Right hindlimb (tissue), 1 donor: ENCODE measurements at regions not wholly inside any gene's neighbourhood (a gene's known extent, or its start where the extent isn't known, plus 50 kb on each side); places are given as distances from the start of the nearest gene placed in this dataset.

Experiments
- DNase-seq: peaks from one replicate; pipeline ENCODE4 v3.0.0-alpha.2; 2018

DNA sequence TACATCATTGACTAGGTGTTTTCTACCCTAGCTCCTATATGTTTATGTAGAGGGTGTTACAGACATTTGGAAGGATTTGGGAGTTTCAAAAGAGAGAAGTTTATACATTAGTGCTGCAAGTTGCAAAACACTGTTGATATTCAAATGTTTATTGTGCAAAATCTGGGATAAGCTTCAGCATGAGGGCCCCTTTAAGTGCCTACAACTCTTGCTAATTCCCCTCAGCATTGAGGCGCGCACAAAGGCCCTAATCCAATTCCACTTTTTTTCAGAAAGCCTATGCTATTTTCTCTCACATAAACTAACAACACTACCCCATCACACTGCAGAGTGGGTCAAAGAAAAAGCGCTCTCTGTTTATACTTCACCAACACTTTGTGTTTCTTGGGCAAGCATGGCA is 208.0 kb downstream of the NR2F2 start:
- no peak for DNase-seq

DNA sequence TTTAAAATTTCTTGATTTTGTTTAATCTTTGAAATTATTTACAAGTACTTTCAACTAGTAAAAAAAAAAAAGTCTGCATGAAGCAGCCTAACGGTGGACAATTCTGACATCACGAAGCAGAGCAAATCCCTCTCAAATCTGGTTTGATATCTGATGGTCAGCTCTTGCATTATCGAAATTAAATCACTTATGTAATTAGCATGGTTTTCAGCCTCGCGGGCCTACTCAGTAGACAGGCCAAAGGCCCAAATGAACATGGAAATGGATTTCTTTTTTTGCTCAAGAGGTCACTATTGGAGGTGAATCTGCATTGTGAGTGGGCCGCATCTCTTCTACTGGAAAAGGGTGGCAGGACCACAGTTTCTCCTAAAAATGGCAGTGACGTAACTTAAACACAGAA is 209.8 kb downstream of the NR2F2 start:
- no peak for DNase-seq

DNA sequence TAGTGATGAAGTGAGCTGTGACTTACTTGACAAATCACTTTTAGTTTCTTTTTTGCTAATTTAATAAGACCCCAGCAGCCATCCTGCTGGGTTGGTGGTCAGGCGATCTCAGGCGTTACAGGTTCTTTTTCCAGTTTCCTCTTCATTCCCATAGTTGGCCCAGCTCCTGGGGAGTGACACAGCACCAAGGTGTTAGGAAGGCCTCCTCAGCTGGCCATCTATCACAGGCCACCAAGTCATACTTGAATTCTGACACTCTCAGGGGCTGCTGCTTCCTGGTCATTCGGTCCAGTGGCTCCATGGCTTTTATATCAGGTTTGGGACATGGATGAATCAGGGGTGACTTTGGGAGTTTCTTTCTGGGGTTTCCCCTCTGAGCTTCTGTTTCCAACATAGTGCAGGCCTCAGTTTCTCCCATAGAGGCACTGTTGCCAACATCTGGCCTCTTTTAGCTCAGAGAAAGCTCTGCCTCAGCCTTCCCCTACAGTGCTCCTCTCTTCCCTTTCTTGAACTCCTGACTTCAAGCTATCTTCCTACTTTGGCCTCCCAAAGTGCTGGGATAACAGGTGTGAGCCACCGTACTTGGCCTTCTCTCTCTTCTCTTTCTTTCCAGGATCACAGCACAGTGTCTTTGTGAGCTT is 211.8 kb downstream of the NR2F2 start:
- no peak for DNase-seq

GRCh38 chr15:96544162-96544756 is 213.8 kb downstream of the NR2F2 start:
- no peak for DNase-seq

GRCh38 chr15:96549136-96549535 is 218.6 kb downstream of the NR2F2 start:
- no peak for DNase-seq

DNA sequence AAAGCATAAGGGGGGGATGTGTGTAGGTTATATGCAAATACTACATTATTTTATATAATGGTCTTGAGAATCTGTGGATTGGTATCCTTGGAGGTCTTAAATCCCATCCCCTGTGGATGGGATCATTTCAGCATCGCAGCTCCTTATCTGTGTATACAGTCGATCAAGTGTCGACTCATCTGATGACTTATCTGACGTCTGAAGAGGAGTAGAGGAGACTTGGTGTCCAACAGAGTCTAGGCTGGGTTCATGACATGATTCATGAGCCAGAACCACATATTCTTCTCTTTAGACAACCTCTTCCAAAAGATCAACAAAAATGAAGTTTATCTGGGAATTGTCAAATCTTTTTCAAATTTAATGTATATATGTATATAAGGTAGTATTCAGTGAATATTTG is 220.7 kb downstream of the NR2F2 start:
- DNase-seq: no peak

DNA sequence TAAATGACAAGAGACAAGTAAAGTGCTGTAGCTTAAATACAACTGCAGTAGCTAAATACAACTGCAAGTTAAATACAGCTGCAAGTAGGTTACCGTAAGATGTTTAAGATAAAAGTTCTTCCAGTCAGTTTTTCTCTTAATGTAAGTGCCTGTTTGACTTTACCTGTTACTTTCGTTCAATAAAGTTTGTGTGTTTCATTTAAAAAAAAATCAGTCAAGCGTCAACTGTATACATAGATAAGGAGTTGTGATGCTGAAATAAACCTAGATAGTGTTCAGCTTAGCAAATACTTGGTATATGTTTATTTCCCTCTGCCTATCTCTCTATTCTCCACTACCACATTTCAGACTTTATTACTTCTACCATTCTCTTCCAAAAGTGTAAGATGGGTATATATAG is 221.2 kb downstream of the NR2F2 start:
- no peak for DNase-seq

DNA sequence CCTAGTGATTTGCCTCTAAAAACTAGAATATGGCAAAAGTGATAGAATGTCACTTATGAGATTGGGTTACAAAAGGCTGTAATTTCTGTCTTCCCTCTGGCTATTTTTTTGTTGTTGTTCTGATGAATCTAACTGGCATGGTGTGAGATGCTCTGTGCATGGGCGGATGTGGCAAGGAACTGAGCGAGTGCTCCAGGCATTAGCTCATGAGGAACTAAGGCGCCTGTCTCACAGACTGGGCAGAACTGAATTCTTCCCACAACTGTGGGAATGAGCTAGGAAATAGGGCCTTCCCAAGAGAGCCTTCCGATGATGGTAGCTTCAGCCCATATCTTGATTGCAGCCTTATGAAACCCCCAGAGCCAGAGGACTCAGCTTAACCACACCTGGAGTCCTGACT is 222.5 kb downstream of the NR2F2 start:
- no peak for DNase-seq

DNA sequence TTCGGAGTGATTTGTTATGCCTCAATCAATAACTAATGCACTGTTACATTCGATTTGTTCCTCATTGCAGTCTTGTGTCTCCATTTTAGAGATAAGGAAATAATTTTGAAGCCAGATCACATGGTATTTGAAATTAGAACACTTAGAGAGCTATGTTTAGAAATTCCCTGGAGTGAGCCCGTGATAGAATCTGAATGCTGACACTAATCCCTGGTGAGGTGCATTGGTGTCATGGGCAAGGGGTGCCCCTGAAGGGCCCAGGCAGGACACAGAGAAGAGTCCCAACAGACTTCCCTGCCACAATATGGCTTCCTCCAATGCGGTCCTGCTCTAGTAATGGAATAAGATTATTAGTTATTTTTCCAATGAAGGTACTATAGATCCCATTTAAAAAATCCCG is 223.0 kb downstream of the NR2F2 start:
- no peak for DNase-seq

DNA sequence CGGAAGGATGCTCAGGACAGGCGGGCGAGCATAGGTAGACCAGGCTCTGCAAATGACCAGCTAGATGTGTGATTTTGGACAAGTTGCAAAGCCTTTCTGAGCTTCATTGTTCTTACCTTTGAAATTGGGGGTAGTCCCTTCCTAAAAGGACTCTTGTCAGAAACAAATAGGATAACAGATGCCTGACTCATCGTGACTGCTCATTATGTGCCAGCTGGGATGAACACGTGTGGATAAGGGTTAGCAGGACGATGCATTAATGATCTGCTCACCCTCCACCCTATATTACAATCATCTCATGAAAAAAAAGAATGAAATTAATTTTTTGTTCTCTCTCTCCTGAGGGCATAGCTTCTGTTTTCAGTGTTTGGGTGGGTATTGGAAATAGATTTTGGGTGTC is 223.4 kb downstream of the NR2F2 start:
- DNase-seq: no peak

DNA sequence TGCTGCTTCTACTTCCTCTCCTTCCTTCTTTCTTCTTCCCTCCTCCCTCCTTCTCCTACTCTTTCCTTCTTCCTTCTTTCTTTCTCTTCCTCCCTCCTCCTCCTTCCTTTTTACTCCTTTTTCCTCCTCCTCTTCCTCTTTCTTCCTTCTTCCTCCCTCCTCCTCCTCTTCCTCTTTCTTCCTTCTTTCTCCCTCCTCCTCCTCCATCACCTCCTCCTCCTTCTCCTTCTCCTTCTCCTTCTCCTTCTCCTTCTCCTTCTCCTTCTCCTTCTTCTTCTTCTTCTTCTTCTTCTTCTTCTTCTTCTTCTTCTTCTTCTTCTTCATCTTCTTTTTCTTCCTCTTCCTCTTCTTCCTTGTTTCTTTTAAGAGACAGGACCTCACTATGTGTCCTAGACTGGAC is 224.0 kb downstream of the NR2F2 start:
- no peak for DNase-seq

DNA sequence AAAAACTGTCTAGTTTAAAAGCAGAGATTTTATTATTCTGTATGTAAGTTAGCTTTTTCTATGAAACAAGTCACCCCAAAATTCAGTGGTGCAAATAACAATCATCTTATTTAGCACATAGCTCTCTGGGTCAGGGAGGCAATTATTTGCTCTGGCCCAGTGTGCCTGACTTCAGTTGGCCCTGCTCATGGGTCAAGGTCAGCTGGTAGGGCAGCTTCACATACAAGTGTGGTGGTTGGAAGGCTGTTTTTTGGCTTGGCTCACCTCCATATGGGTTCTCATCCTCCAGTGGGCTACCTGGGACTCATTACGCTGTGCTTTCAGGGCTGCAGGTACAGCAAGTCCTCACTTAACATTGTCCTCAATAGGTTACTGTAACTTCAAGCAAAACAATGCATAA is 228.6 kb downstream of the NR2F2 start:
- no peak for DNase-seq

- DNase-seq: no peak
These were observed 229.1 kb downstream of the NR2F2 start for GRCh38 chr15:96559631-96560030.

- no peak for DNase-seq
These were observed 229.9 kb downstream of the NR2F2 start for GRCh38 chr15:96560246-96560895.

GRCh38 chr15:96561593-96561992 is 231.1 kb downstream of the NR2F2 start:
- no peak for DNase-seq

DNA sequence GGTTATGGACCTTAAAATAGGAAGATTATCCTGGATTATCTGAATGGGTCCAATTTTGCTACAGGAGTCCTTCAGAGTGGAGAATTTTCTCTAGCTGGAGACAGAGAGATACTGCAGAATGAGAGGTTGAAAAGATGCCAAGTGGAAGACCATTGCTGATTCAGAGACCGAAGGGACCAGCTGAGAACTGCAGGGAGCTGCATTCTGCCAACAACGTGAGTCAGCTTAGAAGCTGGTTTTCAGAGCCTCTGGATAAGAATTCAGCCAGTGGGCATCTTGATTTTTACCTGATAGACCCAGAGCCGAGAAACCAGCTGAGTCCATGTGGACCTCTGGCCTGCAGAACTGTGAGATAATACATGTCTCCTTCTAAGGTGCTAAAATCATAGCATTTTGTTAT is 234.0 kb downstream of the NR2F2 start:
- DNase-seq: no peak

GRCh38 chr15:96565266-96565665 is 234.8 kb downstream of the NR2F2 start:
- DNase-seq: no peak

DNA sequence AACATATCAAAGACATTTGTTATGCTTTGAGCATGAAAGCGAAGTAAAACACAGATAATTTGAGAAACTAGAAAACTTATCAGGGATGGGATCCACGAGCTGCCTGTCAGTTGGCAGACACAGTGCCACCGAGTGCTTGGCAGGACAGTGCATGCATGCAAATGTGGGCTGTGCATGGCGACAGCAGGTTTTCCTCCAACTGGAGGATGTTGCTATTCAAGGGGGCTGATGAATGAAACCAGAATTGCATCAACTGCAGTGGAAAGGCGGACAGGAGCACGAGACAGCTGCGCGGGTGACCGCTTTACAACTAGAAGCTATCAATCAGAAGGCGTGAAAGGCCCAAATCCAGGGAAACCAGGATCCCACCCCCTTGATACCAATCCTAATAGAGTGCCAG is 244.3 kb downstream of the NR2F2 start:
- no peak for DNase-seq

DNA sequence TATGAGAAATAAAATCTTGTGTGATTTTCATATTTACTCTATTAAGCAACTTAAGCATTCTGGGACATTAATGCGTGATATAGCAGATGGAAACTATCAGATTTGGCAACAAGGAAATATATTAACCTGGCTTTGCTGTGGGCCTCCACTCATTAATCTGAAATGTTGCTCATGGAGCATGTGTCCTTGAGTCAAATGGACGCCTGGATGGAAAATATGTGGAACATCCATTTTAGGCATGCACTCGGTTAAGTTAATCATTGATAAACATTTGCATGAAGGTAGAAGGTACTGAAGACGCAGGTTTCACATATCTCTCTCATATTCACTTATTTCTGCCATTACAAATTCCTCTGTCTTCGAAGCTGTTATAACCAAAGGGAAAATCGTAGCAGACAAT is 246.1 kb downstream of the NR2F2 start:
- DNase-seq: no peak

GRCh38 chr15:96578393-96578792 is 247.9 kb downstream of the NR2F2 start:
- DNase-seq: no peak

- no peak for DNase-seq
These were observed 250.9 kb downstream of the NR2F2 start for GRCh38 chr15:96581371-96581770.

DNA sequence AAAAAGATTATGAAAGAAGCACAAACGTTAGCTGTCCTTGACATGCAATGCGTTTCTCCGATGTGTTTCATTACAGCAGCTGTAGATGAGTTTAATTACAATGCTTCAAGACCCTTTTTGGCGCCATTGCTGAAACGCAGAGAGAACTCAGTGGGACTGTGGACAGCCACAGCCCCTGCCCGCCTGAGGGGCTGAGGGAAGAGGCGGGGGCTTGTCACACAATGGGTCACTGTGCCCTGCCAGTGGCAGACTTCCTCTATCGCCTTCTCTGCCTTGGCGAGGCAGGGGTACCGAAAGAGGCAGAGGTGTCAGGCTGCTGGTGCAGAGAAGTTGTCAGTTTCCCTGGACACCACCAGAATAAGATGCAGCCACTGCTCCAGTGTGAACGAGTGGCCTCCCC is 252.0 kb downstream of the NR2F2 start:
- no peak for DNase-seq

DNA sequence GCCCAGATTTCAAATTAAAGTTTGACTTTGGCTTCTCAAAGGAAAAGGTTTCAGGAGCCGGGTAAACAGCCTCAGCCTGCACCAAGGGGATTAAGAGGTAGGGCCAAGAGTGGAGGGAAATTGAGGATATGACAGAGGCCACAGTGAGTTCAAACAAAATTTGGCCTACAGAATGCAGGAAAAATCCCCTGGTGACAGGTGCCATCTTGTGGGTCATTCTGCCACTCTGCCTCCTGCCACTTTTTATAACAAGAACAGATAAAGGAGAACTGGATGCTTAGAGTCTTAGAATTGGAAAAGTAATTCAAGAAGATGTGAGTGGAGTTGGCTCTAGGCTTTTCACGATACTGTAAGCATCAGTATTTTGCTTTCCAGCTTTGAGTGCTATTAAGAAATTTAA is 253.2 kb downstream of the NR2F2 start:
- no peak for DNase-seq

GRCh38 chr15:96585484-96586386 is 255.2 kb downstream of the NR2F2 start:
- DNase-seq: no peak
